ENCODE measurements at regions not wholly inside any gene's neighbourhood (a gene's known extent, or its start where the extent isn't known, plus 50 kb on each side); places are given as distances from the start of the nearest gene placed in this dataset.

DNA sequence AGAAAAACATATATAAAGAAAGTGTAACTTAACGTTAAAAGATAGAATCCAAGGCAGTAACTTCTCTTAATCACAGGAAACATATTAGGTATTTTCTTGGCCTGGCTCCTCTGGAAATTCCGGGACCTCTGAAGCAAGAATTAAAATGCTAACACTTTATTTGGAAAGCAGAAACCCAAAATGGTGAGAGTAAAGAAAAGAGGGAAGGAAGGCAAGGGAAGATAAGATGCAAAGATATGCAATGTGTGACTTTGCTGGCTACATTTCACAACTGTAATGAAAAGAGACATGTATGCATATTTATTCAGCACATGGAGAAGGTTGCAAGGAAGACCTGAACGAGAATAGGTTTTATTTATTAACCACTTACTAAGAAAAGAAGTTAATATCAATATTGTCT lies 372.5 kb downstream of the TBL1XR1 start:
- Histone ChIP-seq H3K9ac (ENCODE audit: control insufficient read depth, extremely low read depth, insufficient read depth, low read length) (no peak overlapping the region), H3K9me3 (ENCODE audit: control insufficient read depth, low read depth, low read length) (no peaks in the 10 kb centered on the region), H4K20me1 (ENCODE audit: control insufficient read depth, extremely low read depth, insufficient read depth, low read length) (no peaks in the 10 kb centered on the region), H3K27ac (ENCODE audit: control insufficient read depth, insufficient read depth, low read length) (no peak overlapping the region), H3K36me3 (ENCODE audit: control insufficient read depth in 2 of 2, extremely low read depth in 1 of 2, insufficient read depth in 2 of 2, low read length in 2 of 2) (no peaks in the 10 kb centered on the region), H3K79me2 (ENCODE audit: control insufficient read depth, insufficient read depth, low read length) (no peaks in the 10 kb centered on the region), H3K4me3 (ENCODE audit: control insufficient read depth in 2 of 3, extremely low read depth in 1 of 3, insufficient read depth in 2 of 3, low read depth in 1 of 3, low read length in 3 of 3) (no peak overlapping the region), H3K9me1 (ENCODE audit: control insufficient read depth, extremely low read depth, insufficient read depth, low read length) (no peaks in the 10 kb centered on the region), H2AFZ (ENCODE audit: control insufficient read depth, low read length) (no peak overlapping the region), H3K4me1 (ENCODE audit: control insufficient read depth, extremely low read depth, insufficient read depth, low read length) (no peaks in the 10 kb centered on the region), H3K27me3 (ENCODE audit: control insufficient read depth, extremely low read depth, insufficient read depth, low read length) (no peaks in the 10 kb centered on the region), H3K4me2 (ENCODE audit: control insufficient read depth, extremely low read depth, insufficient read depth, low read depth, low read length) (no peak overlapping the region)
- dilution Hi-C loops (cut with MboI; ENCODE audit: extremely low pct_ligation_motif_present, low sequenced_read_pairs), result no loop called here
- FAIRE-seq (no peak), DNase-seq (ENCODE audit: low read depth, low spot score) (no peak)
- TF ChIP-seq EZH2 (IDR thresholded peaks at IDR 0.05; ENCODE audit: low read length) (no peak), CTCF (optimal IDR thresholded peaks at IDR 0.05 in 1 of 3, IDR thresholded peaks at IDR 0.05 in 1 of 3, conservative IDR thresholded peaks at IDR 0.05 in 1 of 3; ENCODE audit: extremely low read depth in 1 of 3, insufficient read depth in 2 of 3, low read length in 3 of 3) (no peak)

GRCh38 chr3:176820764-176821163 lies 376.5 kb downstream of the TBL1XR1 start:
- FAIRE-seq, result no peak

More at GRCh38 chr3:176820764-176821163, 376.5 kb downstream of the TBL1XR1 start:
- no peaks in the 10 kb centered on the region for H3K27me3 ChIP-seq (ENCODE audit: control insufficient read depth, extremely low read depth, insufficient read depth, low read length)
- dilution Hi-C loops (cut with MboI; ENCODE audit: extremely low pct_ligation_motif_present, low sequenced_read_pairs), result no loop called here
- no peak overlapping the region for H3K4me3 ChIP-seq (ENCODE audit: control insufficient read depth in 2 of 3, extremely low read depth in 1 of 3, insufficient read depth in 2 of 3, low read depth in 1 of 3, low read length in 3 of 3)
- TF ChIP-seq EZH2 (IDR thresholded peaks at IDR 0.05; ENCODE audit: low read length), result no peak
- no peak for TF ChIP-seq CTCF (optimal IDR thresholded peaks at IDR 0.05 in 1 of 3, IDR thresholded peaks at IDR 0.05 in 1 of 3, conservative IDR thresholded peaks at IDR 0.05 in 1 of 3; ENCODE audit: extremely low read depth in 1 of 3, insufficient read depth in 2 of 3, low read length in 3 of 3)
- no peak for DNase-seq (ENCODE audit: low read depth, low spot score)
- H4K20me1 ChIP-seq (ENCODE audit: control insufficient read depth, extremely low read depth, insufficient read depth, low read length), result no peaks in the 10 kb centered on the region
- no peaks in the 10 kb centered on the region for H3K9me1 ChIP-seq (ENCODE audit: control insufficient read depth, extremely low read depth, insufficient read depth, low read length)
- H2AFZ ChIP-seq (ENCODE audit: control insufficient read depth, low read length), result no peak overlapping the region
- no peaks in the 10 kb centered on the region for H3K36me3 ChIP-seq (ENCODE audit: control insufficient read depth in 2 of 2, extremely low read depth in 1 of 2, insufficient read depth in 2 of 2, low read length in 2 of 2)
- no peak overlapping the region for H3K9ac ChIP-seq (ENCODE audit: control insufficient read depth, extremely low read depth, insufficient read depth, low read length)
- no peak overlapping the region for H3K27ac ChIP-seq (ENCODE audit: control insufficient read depth, insufficient read depth, low read length)
- no peak overlapping the region for H3K4me2 ChIP-seq (ENCODE audit: control insufficient read depth, extremely low read depth, insufficient read depth, low read depth, low read length)
- H3K4me1 ChIP-seq (ENCODE audit: control insufficient read depth, extremely low read depth, insufficient read depth, low read length), result no peaks in the 10 kb centered on the region
- H3K79me2 ChIP-seq (ENCODE audit: control insufficient read depth, insufficient read depth, low read length), result no peaks in the 10 kb centered on the region
- no peaks in the 10 kb centered on the region for H3K9me3 ChIP-seq (ENCODE audit: control insufficient read depth, low read depth, low read length)
